RKO (cell line): ENCODE measurements at regions not wholly inside any gene's neighbourhood (a gene's known extent, or its start where the extent isn't known, plus 50 kb on each side); places are given as distances from the start of the nearest gene placed in this dataset.
"Not testable (repeated sequence)": the region's sequence is repeated elsewhere in the genome, so short reads cannot be mapped to it uniquely, and the experiment has no call there.

ENCODE experiments used
- DNase-seq: peaks from one replicate; pipeline ENCODE4 v3.0.0-alpha.2; 2016; ENCODE audit warnings: low spot score

GRCh38 chr4:18159117-18159912, 137.8 kb upstream of the LCORL start:
- not testable (repeated sequence) for DNase-seq

- DNase-seq: no peak
These were observed 133.8 kb upstream of the LCORL start for GRCh38 chr4:18155067-18156041.

GRCh38 chr4:18138076-18138665, 116.6 kb upstream of the LCORL start:
- no peak for DNase-seq

- no peak for DNase-seq
These were observed 112.6 kb upstream of the LCORL start for GRCh38 chr4:18134111-18134510.

- DNase-seq: no peak
These were observed 108.7 kb upstream of the LCORL start for GRCh38 chr4:18130256-18130655.

- no peak for DNase-seq
These were observed 106.7 kb upstream of the LCORL start for GRCh38 chr4:18128241-18128640.

- DNase-seq: no peak
These were observed 105.5 kb upstream of the LCORL start for GRCh38 chr4:18127030-18127429.

- DNase-seq: no peak
These were observed 92.3 kb upstream of the LCORL start for GRCh38 chr4:18113710-18114331.

- no peak for DNase-seq
These were observed 89.5 kb upstream of the LCORL start for GRCh38 chr4:18111081-18111480.

GRCh38 chr4:18110099-18110498, 88.5 kb upstream of the LCORL start:
- no peak for DNase-seq

GRCh38 chr4:18109676-18110075, 88.1 kb upstream of the LCORL start:
- no peak for DNase-seq

- DNase-seq: not testable (repeated sequence)
These were observed 86.4 kb upstream of the LCORL start for GRCh38 chr4:18107848-18108528.

GRCh38 chr4:18106620-18107019, 85.1 kb upstream of the LCORL start:
- DNase-seq: no peak

GRCh38 chr4:18105030-18106011, 83.8 kb upstream of the LCORL start:
- no peak for DNase-seq

GRCh38 chr4:18103876-18104605, 82.5 kb upstream of the LCORL start:
- DNase-seq: no peak

- DNase-seq: no peak
These were observed 79.1 kb upstream of the LCORL start for GRCh38 chr4:18100657-18101056.

GRCh38 chr4:18090447-18090846, 68.9 kb upstream of the LCORL start:
- not testable (repeated sequence) for DNase-seq

- DNase-seq: no peak
These were observed 60.7 kb upstream of the LCORL start for GRCh38 chr4:18082236-18082635.

GRCh38 chr4:18081708-18082107, 60.2 kb upstream of the LCORL start:
- DNase-seq: no peak

- no peak for DNase-seq
These were observed 56.3 kb upstream of the LCORL start for GRCh38 chr4:18077808-18078207.
